HG03066 (cell line): ENCODE measurements at regions not wholly inside any gene's neighbourhood (a gene's known extent, or its start where the extent isn't known, plus 50 kb on each side); places are given as distances from the start of the nearest gene placed in this dataset.
"Not testable (repeated sequence)": the region's sequence is repeated elsewhere in the genome, so short reads cannot be mapped to it uniquely, and the experiment has no call there.

ENCODE experiments used
- ATAC-seq: cut with Tn5 transposase; IDR thresholded peaks from one replicate; pipeline ENCODE4 v1.9.1; 2021; ENCODE audit warnings: low read depth; ENCODE audit not compliant: unreplicated experiment

GRCh38 chr5:28415791-28416443 lies 1377.5 kb upstream of the CDH9 start:
- ATAC-seq = no peak

DNA sequence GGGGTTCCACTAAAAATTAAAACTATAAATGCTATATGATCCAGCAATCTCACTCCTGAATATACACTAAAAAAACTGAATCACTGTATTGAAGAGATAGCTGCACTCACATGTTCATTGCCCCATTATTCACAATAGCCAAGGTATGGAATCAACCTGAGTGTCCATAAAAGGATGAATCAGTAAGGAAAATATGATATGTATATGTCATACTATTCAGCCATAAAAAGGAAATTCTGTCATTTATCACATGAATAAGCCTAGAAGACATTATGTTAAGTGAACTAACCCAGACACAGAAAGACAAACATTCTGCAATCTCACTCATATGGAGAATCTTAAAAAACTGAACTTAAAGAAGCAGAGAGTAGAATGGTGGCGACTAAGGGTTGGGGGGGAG lies 1376.2 kb upstream of the CDH9 start:
- ATAC-seq = no peak

DNA sequence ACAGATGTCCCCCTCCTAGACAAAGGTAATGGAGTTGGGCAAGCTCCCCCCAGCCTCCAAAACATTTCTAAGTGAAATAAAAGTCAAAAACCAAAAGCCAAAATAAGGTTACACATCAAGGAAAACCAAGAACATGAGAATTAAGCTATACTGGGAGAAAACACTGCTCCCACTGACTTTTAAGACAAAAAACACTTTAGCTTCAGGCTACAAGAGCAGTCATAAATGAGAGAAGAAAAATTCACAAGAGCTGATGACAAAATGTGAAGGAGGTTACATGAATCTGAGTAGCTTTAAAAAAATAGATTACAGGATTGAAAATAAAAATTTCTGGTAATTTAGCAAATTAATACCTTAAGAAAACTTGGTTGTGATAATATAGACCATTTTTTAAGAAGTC lies 1370.3 kb upstream of the CDH9 start:
- no peak for ATAC-seq

- no peak for ATAC-seq
These were observed 1369.8 kb upstream of the CDH9 start for GRCh38 chr5:28408186-28408585.

GRCh38 chr5:28404363-28405071 lies 1366.1 kb upstream of the CDH9 start:
- no peak for ATAC-seq

- no peak for ATAC-seq
These were observed 1365.5 kb upstream of the CDH9 start for GRCh38 chr5:28403846-28404245.

GRCh38 chr5:28402590-28403301 lies 1364.4 kb upstream of the CDH9 start:
- no peak for ATAC-seq

DNA sequence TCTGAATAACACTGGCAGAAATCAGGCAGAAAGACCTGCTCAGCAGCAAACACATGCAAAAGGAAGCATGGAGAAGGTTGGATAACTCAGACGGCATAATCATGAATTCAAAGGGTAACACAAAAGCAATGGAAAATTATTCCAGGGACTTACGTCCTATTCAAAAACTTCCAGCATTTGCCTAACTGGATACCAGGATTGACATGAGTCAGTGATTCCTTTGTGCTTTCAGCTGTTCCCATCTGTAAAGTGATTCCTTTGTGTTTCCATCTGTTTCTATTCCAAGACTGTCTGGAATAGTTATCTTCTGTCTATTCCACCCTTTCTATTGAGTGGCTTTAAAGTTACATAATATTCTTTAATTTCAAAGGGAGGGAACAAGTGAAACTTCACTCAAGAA lies 1361.7 kb upstream of the CDH9 start:
- ATAC-seq = no peak

DNA sequence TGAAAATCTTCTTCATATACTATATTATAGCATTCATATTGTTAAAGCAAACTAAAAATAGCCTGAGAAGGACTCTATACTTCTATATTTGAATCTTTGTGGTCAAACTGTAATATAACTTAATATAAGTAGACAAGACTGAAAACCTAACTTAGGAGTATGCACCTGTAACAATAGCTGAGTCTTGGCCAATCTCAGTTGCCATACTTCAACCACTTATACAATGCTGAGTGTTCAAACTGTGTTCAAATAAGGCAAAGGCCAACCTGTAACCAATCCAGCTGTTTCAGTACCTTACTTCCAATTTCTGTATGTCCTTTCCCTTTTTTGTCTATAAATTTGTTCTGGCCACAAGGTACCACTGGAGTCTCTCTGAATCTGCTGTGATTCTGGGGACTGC lies 1360.8 kb upstream of the CDH9 start:
- ATAC-seq = no peak

DNA sequence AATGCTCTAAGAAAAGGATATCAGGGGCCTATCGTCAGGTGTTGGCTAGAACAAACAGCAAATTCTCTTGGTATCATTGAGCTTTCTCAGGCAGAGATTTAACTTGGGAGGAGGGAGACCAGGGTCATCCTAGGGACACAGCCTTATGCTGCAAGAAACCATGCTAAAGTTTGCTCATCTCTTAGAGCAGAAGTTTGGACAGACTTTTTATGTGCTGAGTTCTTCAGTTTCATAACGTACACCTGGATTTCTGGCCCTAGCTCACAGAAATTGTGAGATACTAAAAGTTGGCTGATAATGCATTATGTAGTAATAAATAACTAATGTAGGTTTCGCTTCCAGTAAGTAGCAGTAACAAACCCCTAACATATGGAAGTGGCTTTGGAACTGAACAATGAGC lies 1359.8 kb upstream of the CDH9 start:
- no peak for ATAC-seq

GRCh38 chr5:28397502-28397941 lies 1359.1 kb upstream of the CDH9 start:
- no peak for ATAC-seq

GRCh38 chr5:28391277-28391676 lies 1352.9 kb upstream of the CDH9 start:
- ATAC-seq = no peak

DNA sequence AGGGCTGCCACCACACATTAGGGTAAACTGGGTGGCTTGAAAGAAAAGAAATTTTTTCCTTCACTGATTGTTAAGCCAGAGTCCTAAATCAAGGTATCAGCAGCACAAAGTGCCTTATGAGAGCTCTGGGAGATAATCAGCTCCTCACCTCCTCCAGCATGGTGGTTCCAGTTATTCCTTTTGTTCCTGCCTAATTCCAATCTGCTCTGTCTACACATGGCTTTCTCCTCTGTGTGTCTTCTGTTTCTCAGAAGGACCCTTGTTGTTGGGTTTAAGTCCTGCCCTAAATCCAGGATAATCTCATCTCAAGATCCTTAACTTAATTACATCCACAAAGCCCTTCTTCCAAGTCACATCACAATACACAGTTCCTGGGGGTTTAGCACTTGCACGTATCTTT lies 1352.0 kb upstream of the CDH9 start:
- ATAC-seq = no peak

GRCh38 chr5:28389727-28390126 lies 1351.3 kb upstream of the CDH9 start:
- ATAC-seq = not testable (repeated sequence)

DNA sequence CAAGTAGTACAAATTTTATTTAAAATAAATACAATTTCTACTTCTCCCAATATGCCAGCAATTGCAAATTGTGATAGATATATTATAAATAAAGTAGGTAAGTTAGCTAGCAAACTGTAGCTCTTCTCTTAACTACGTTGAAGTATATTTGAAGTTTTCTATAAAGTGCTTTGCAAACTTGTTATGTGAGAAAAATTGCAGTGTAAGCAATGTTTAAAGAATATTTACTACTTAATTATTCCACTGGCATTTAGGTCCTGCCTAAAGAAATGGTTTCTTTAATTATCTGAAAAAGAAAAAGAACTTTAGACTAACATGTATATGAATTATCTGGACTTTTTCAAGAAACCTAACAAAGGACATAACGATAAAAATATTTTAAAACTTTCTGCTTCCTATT lies 1350.0 kb upstream of the CDH9 start:
- no peak for ATAC-seq

- ATAC-seq = no peak
These were observed 1348.3 kb upstream of the CDH9 start for GRCh38 chr5:28386712-28387111.

- ATAC-seq = no peak
These were observed 1341.8 kb upstream of the CDH9 start for GRCh38 chr5:28380167-28380566.

DNA sequence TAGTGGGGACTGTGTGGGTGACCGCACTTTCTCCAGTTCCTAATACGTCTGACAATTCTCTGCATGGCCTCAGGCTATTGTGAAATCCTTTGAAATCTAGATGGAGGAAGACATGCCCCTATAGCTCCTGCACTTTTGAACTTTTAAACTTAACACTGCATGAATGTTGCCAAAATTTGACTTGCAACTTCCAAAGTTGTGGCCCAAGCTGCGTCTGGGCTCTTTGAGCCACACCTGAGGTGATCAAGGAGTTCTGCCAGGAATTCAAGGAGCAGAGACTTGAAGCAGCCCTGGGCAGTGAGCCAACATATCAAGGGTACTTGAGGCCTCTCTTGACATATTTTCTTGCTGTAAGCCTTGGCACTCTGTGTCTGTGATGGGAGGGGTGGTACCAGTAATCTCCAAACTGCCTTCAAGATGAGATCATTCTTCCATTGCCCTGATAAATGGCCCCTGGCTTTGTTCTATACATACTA lies 1336.1 kb upstream of the CDH9 start:
- ATAC-seq = no peak

DNA sequence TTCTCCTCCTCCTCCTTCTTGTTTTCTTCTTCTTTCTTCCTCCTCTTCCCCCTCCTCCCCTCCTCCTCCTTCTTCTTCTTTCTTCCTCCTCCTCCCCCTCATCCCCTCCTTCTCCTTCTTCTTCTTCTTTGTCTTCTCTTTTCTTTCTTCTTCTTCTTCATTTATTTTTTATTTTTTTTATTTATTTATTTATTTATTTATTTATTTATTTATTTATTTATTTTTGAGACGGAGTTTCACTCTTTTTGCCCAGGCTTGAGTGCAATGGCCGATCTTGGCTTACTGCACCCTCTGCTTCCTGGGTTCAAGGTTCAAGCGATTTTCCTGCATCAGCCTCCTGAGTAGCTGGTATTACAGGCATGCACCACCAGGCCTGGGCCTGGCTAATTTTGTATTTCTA lies 1332.5 kb upstream of the CDH9 start:
- ATAC-seq = no peak

GRCh38 chr5:28369418-28369817 lies 1331.0 kb upstream of the CDH9 start:
- ATAC-seq = no peak

- no peak for ATAC-seq
These were observed 1317.4 kb upstream of the CDH9 start for GRCh38 chr5:28355831-28356230.

GRCh38 chr5:28346696-28347095 lies 1308.3 kb upstream of the CDH9 start:
- no peak for ATAC-seq
